Muscle of leg (tissue), 3 donors: ENCODE measurements at regions not wholly inside any gene's neighbourhood (a gene's known extent, or its start where the extent isn't known, plus 50 kb on each side); places are given as distances from the start of the nearest gene placed in this dataset.

Source experiments
- DNase-seq: peaks from one replicate; pipeline ENCODE4 v3.0.0; 2013
- H3K27ac ChIP-seq: one replicate; pipeline ENCODE4 v1.5.1; 2013; ENCODE audit warnings: mild to moderate bottlenecking, low read length, control low read depth
- H3K27me3 ChIP-seq: one replicate; pipeline ENCODE4 v1.6.1; 2013; ENCODE audit warnings: low read length; ENCODE audit not compliant: control insufficient read depth, insufficient read depth
- H3K36me3 ChIP-seq: one replicate; pipeline ENCODE4 v1.6.1; 2013; ENCODE audit warnings: low read length; ENCODE audit not compliant: control insufficient read depth, insufficient read depth
- H3K4me1 ChIP-seq: one replicate; pipeline ENCODE4 v1.6.1; 2013; ENCODE audit warnings: low read length; ENCODE audit not compliant: control insufficient read depth, insufficient read depth
- H3K4me3 ChIP-seq: one replicate; pipeline ENCODE4 v1.5.1; 2013; ENCODE audit warnings: low read length, control low read depth
- H3K9me3 ChIP-seq: replicated peaks from 2 replicates; pipeline ENCODE4 v1.6.1; 2013; ENCODE audit warnings: low read depth, low read length; ENCODE audit not compliant: control insufficient read depth
- WGBS: methylation state at CpG from one replicate; pipeline ENCODE4 v1.1.5; 2013; ENCODE audit warnings: missing lambda C conversion rate; ENCODE audit not compliant: insufficient coverage; 5-methylcytosine and 5-hydroxymethylcytosine counted together

DNA sequence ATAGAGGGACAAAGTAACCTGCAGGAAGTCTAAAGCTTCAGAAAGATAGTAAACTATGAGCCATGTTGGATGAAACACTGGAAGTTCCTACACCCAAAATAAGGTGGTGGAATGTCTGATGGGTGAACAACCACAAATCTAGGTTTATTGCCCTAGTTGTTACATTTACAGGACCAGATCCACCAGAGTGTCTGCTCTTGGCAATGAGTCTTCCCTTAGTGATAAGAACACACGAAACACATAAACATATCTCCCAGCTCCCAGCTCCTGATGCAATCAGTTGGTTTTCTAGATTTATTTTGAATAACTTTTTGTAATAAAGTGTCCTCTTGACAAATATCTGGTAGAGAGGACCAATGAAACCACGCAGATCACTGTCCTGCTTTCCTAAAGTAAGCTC is 329.7 kb upstream of the WWC1 start:
- WGBS, result no CpG with 5 or more reads among the region's 2 CpGs
- H3K9me3 ChIP-seq, result peaks cover 2% of the 10 kb centered on the region
- no peaks in the 10 kb centered on the region for H3K27me3 ChIP-seq
- H3K36me3 ChIP-seq, result no peaks in the 10 kb centered on the region
- H3K4me3 ChIP-seq, result no peak overlapping the region
- H3K4me1 ChIP-seq, result no peaks in the 10 kb centered on the region
- no peak for DNase-seq
- H3K27ac ChIP-seq, result no peak overlapping the region

DNA sequence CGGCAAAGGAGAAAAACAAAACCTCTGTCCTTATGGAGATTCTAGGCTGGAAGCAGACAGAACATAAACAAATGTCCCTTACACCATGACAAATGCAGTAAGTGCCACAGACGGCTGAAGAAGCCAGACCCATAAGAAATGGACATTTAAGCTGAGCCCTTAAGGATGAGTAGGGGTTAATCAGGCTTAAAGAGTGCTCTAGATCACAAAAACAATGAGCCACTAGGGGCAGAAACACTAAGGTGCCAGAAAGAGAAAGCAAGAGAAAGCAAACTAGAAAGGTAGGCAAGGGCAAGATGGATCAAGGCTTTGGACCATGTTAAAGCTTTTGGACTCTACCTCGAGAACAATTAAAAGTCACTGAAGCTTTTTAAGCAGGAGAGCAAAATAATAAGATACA is 326.9 kb upstream of the WWC1 start:
- Histone ChIP-seq H3K27me3 (no peaks in the 10 kb centered on the region), H3K36me3 (no peaks in the 10 kb centered on the region), H3K27ac (no peak overlapping the region), H3K4me1 (no peaks in the 10 kb centered on the region), H3K9me3 (peaks cover 2% of the 10 kb centered on the region), H3K4me3 (no peak overlapping the region)
- DNase-seq, result no peak
- no CpG with 5 or more reads among the region's 3 CpGs for WGBS

- no peak for DNase-seq
- no peaks in the 10 kb centered on the region for H3K4me1 ChIP-seq
- H3K4me3 ChIP-seq, result no peak overlapping the region
- no peak overlapping the region for H3K27ac ChIP-seq
- H3K27me3 ChIP-seq, result no peaks in the 10 kb centered on the region
- WGBS, result 100% methylated on average over 1 of the region's 2 CpGs
- H3K9me3 ChIP-seq, result no peaks in the 10 kb centered on the region
- H3K36me3 ChIP-seq, result no peaks in the 10 kb centered on the region
Observed at GRCh38 chr5:167965710-167966109, 325.7 kb upstream of the WWC1 start.

DNA sequence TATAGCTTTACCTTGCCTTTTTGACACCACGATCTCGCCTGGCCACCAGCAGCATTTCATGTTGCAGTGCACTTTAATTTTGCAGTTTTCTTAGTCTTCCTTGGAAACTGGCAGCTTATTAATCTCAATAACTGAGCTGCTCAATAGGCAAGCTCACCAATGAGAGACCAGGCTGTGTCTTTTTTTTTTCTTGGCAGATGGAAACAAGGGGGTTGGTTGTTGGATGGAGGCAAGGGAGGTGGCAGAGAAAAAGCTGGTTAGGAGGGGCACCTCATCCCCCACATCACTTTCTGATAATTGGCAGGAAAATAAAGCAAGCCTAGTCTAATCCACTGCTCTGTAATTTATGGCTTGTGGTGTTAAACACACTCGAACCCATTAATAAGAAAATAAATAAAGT is 324.5 kb upstream of the WWC1 start:
- Histone ChIP-seq H3K27me3 (no peaks in the 10 kb centered on the region), H3K4me1 (no peaks in the 10 kb centered on the region), H3K9me3 (no peaks in the 10 kb centered on the region), H3K4me3 (no peak overlapping the region), H3K36me3 (no peaks in the 10 kb centered on the region), H3K27ac (no peak overlapping the region)
- 50% methylated on average over 2 of the region's 3 CpGs for WGBS
- DNase-seq, result no peak

DNA sequence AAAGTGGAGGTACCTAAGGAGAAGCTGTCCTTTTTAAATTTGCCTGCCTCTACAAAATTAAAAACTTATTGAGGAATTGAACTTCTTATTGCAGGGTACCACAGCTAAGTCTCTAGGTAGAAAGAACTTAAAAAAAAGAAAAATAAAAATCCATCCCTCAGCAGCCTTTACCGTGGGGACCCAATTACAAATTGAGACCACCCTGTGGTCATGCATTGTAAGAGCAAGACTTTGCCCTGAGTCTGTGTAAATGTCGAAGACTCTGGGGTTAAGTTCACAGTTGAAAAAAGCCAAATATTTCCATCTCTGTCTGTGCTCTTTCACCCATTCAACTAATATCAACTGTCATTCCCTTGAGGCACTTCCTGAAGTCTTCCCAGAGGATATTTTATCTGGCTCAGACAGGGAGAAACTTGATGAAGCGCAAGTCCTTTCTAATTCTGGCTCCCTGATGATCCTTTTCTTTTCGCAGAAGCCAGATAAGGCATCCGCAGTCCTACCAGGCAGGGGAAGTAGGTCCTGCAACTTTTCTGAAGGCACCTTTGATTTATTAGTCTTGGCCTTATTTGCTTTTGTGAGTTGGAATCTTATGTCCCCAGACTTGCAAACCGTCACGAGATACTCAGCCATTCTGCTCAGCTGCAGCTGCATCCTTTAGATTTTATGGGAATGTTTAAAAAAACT is 323.8 kb upstream of the WWC1 start:
- DNase-seq, result peak; percentile 48
- WGBS, result 29% methylated on average over 4 of the region's 7 CpGs

DNA sequence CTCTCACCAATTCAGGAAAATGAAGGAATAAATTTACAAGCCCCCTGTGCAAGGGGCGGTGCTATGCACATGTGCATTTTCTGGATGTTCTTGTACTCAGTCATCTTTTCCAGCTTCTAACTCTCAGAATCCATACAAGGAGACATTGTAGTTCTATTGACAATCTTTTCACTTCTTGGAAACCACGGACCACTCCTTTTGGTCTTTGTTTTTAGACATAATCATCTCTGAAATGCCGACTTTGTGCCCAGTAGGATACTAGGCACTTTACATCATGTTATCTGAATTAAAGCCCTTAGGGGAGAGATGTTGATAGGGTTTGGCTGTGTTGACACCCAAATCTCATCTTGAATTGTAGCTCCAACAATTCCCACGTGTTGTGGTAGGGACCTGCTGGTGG is 322.6 kb upstream of the WWC1 start:
- 78% methylated on average over 1 of the region's 4 CpGs for WGBS
- H3K27me3 ChIP-seq, result no peaks in the 10 kb centered on the region
- no peaks in the 10 kb centered on the region for H3K4me1 ChIP-seq
- H3K27ac ChIP-seq, result no peak overlapping the region
- no peaks in the 10 kb centered on the region for H3K36me3 ChIP-seq
- no peaks in the 10 kb centered on the region for H3K9me3 ChIP-seq
- no peak overlapping the region for H3K4me3 ChIP-seq
- DNase-seq, result no peak

More for the DNA sequence above, 323.8 kb upstream of the WWC1 start:
- Histone ChIP-seq H3K9me3 (no peaks in the 10 kb centered on the region), H3K27ac (no peak overlapping the region), H3K27me3 (no peaks in the 10 kb centered on the region), H3K4me3 (no peak overlapping the region), H3K36me3 (no peaks in the 10 kb centered on the region), H3K4me1 (no peaks in the 10 kb centered on the region)

DNA sequence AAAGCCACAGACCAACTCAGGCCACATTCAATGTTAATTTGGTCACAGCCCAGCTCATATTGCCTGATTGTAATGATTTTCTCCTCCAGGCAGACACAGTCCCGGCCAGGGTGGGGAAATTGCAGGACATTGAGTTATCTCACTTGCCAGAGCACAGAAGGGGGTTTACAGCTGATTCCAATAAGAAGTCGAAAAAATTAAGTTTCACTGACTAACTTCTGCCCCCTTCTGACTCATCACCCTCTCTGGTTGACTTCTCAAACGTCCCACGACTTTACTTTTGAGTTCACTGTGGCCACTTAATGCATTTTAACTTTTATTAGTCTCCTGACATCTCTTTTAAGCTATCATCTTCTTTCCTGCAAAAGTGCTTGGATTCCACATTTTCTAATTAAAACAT is 321.4 kb upstream of the WWC1 start:
- 52% methylated on average over 3 of the region's 4 CpGs for WGBS
- Histone ChIP-seq H3K27ac (no peak overlapping the region), H3K36me3 (no peaks in the 10 kb centered on the region), H3K27me3 (no peaks in the 10 kb centered on the region), H3K4me3 (no peak overlapping the region), H3K9me3 (no peaks in the 10 kb centered on the region), H3K4me1 (no peaks in the 10 kb centered on the region)
- DNase-seq, result no peak

DNA sequence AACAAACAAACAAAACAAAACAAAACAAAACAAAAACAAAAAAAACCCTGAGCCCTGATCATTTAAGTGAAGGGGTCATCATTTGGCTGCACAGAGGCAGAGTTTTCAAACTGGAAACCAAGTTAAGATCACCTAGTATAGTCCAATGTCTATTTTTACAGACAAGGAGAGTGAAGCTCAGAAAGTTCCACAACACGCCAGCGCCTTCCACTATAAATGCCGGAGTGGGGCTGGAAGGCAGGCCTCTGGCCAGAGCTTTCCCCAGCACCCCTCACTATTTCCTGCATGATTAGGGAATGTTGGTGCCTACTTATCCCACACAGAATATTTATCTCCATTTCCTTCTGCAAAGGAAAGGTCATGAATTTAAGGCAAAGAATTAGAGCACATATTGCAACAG is 319.7 kb upstream of the WWC1 start:
- DNase-seq, result no peak
- no CpG with 5 or more reads among the region's 3 CpGs for whole genome bisulfite sequencing
- H3K36me3 ChIP-seq, result no peaks in the 10 kb centered on the region
- H3K9me3 ChIP-seq, result no peaks in the 10 kb centered on the region
- no peaks in the 10 kb centered on the region for H3K27me3 ChIP-seq
- H3K4me3 ChIP-seq, result no peak overlapping the region
- no peak overlapping the region for H3K27ac ChIP-seq
- H3K4me1 ChIP-seq, result no peaks in the 10 kb centered on the region

GRCh38 chr5:167973126-167973525 is 318.3 kb upstream of the WWC1 start:
- no peak for DNase-seq
- 48% methylated on average over 2 of the region's 4 CpGs for WGBS
- H3K9me3 ChIP-seq, result no peaks in the 10 kb centered on the region

GRCh38 chr5:167984951-167985350 is 306.5 kb upstream of the WWC1 start:
- DNase-seq, result no peak
- Histone ChIP-seq H3K27ac (no peak overlapping the region), H3K4me3 (no peak overlapping the region), H3K4me1 (no peaks in the 10 kb centered on the region), H3K27me3 (no peaks in the 10 kb centered on the region), H3K36me3 (no peaks in the 10 kb centered on the region), H3K9me3 (no peaks in the 10 kb centered on the region)
- WGBS, result 100% methylated on average over 1 of the region's 1 CpG

More at GRCh38 chr5:167973126-167973525, 318.3 kb upstream of the WWC1 start:
- Histone ChIP-seq H3K27me3 (no peaks in the 10 kb centered on the region), H3K36me3 (no peaks in the 10 kb centered on the region), H3K4me3 (no peak overlapping the region), H3K27ac (no peak overlapping the region), H3K4me1 (no peaks in the 10 kb centered on the region)

DNA sequence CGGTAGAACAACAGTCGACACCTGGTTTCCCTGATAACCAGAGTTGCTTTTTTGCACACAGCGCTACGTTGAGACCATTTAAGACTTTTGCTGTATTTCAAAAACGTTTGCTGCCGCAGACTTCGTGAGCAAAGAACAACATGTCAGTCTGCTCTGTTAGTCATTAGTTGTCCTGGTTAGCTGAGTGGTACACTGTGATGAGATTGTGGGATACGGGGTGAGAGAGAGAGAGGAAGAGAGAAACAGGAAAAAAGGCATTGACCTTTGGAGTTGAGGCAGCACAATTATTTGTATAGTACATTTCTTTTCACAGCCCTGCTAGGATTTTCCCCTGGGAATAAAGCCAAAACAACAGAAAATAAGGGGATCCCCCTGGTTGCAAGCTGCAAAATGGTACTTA is 306.1 kb upstream of the WWC1 start:
- no peak overlapping the region for H3K27ac ChIP-seq

More for the DNA sequence above, 306.1 kb upstream of the WWC1 start:
- WGBS, result 59% methylated on average over 7 of the region's 8 CpGs
- no peak overlapping the region for H3K4me3 ChIP-seq
- no peak for DNase-seq
- H3K9me3 ChIP-seq, result no peaks in the 10 kb centered on the region
- no peaks in the 10 kb centered on the region for H3K36me3 ChIP-seq
- no peaks in the 10 kb centered on the region for H3K27me3 ChIP-seq
- no peaks in the 10 kb centered on the region for H3K4me1 ChIP-seq
